MM.1S (cell line): ENCODE measurements at regions not wholly inside any gene's neighbourhood (a gene's known extent, or its start where the extent isn't known, plus 50 kb on each side); places are given as distances from the start of the nearest gene placed in this dataset.

Experiments
- DNase-seq: peaks from one replicate; pipeline ENCODE4 v3.0.0-alpha.2; 2015
- H2AFZ ChIP-seq: fragments of 300-600 bp; sonication (generic); 2 replicates; pipeline ENCODE4 v1.6.0; 2016; ENCODE audit warnings: antibody characterized with exemption, low read length
- H3F3A ChIP-seq: fragments of 300-600 bp; sonication (generic); 2 replicates; pipeline ENCODE4 v1.6.1; 2016; ENCODE audit warnings: mild to moderate bottlenecking, antibody characterized with exemption, low read length, moderate library complexity, mixed read lengths; ENCODE audit not compliant: insufficient read depth
- H3K27ac ChIP-seq: fragments of 300-600 bp; sonication (generic); 2 replicates; pipeline ENCODE4 v1.5.1; 2016; ENCODE audit warnings: mild to moderate bottlenecking, low read length
- H3K27me3 ChIP-seq: fragments of 300-600 bp; sonication (generic); replicated peaks from 2 replicates; pipeline ENCODE4 v1.6.0; 2016; ENCODE audit warnings: low read length; ENCODE audit not compliant: insufficient read depth
- H3K36me3 ChIP-seq: fragments of 300-600 bp; sonication (generic); replicated peaks from 2 replicates; pipeline ENCODE4 v1.6.1; 2016; ENCODE audit warnings: mild to moderate bottlenecking, low read length, mixed read lengths; ENCODE audit not compliant: insufficient read depth
- H3K4me1 ChIP-seq: fragments of 300-600 bp; sonication (generic); 2 replicates; pipeline ENCODE4 v1.6.1; 2016; ENCODE audit warnings: low read length, mixed read lengths
- H3K4me2 ChIP-seq: fragments of 300-600 bp; sonication (generic); 2 replicates; pipeline ENCODE4 v1.6.0; 2016; ENCODE audit warnings: low read depth, low read length
- H3K4me3 ChIP-seq: fragments of 300-600 bp; sonication (generic); 2 replicates; pipeline ENCODE4 v1.5.1; 2016; ENCODE audit warnings: low read length, mixed read lengths
- H3K79me2 ChIP-seq: fragments of 300-600 bp; sonication (generic); 2 replicates; pipeline ENCODE4 v1.6.1; 2016; ENCODE audit warnings: mixed run types, low read length, mixed read lengths
- H3K9ac ChIP-seq: fragments of 300-600 bp; sonication (generic); 2 replicates; pipeline ENCODE4 v1.6.1; 2016; ENCODE audit warnings: low read length, mixed read lengths
- H3K9me2 ChIP-seq: fragments of 300-600 bp; sonication (generic); replicated peaks from 2 replicates; pipeline ENCODE4 v1.6.1; 2016; ENCODE audit warnings: mild to moderate bottlenecking, low read length, mixed read lengths; ENCODE audit not compliant: insufficient read depth
- H3K9me3 ChIP-seq: fragments of 300-600 bp; sonication (generic); replicated peaks from 2 replicates; pipeline ENCODE4 v1.6.1; 2016; ENCODE audit warnings: mild to moderate bottlenecking, low read length, mixed read lengths; ENCODE audit not compliant: insufficient read depth
- H4K20me1 ChIP-seq: fragments of 300-600 bp; sonication (generic); 2 replicates; pipeline ENCODE4 v1.6.1; 2016; ENCODE audit warnings: mild to moderate bottlenecking, low read length, moderate library complexity, mixed read lengths; ENCODE audit not compliant: insufficient read depth
- CTCF ChIP-seq: fragments of 300-600 bp; sonication (generic); IDR thresholded peaks from 2 replicates; pipeline ENCODE4 v1.5.1; 2016; ENCODE audit warnings: antibody characterized with exemption, low read length, mixed read lengths
- EZH2 ChIP-seq: fragments of 300-600 bp; sonication (generic); optimal IDR thresholded peaks from 2 replicates; pipeline ENCODE3; 2017; ENCODE audit warnings: low read depth, mild to moderate bottlenecking, antibody characterized with exemption, low read length, mixed read lengths
- EZH2phosphoT487 ChIP-seq: fragments of 300-600 bp; sonication (generic); IDR thresholded peaks from 2 replicates; pipeline ENCODE4 v1.6.1; 2018; ENCODE audit warnings: antibody characterized with exemption, low read length

GRCh38 chr16:54455030-54455725 lies 168.6 kb upstream of the IRX3 start:
- no peaks in the 10 kb centered on the region for H3K4me1 ChIP-seq
- no peaks in the 10 kb centered on the region for H3K79me2 ChIP-seq
- no peaks in the 10 kb centered on the region for H3K9me3 ChIP-seq
- H3K27me3 ChIP-seq, result no peaks in the 10 kb centered on the region
- no peak overlapping the region for H3K27ac ChIP-seq
- no peak for DNase-seq
- H3K4me3 ChIP-seq, result no peak overlapping the region
- no peak overlapping the region for H3K4me2 ChIP-seq
- no peak for TF ChIP-seq EZH2phosphoT487
- H2AFZ ChIP-seq, result no peak overlapping the region
- no peaks in the 10 kb centered on the region for H3K36me3 ChIP-seq
- H4K20me1 ChIP-seq, result no peaks in the 10 kb centered on the region
- no peak overlapping the region for H3K9ac ChIP-seq
- H3F3A ChIP-seq, result no peaks in the 10 kb centered on the region
- H3K9me2 ChIP-seq, result no peaks in the 10 kb centered on the region

- no peak for DNase-seq
- Histone ChIP-seq H3K27ac (no peak overlapping the region), H3K4me3 (no peak overlapping the region), H3K79me2 (no peaks in the 10 kb centered on the region), H3K4me2 (no peak overlapping the region), H2AFZ (no peak overlapping the region), H3K9me3 (no peaks in the 10 kb centered on the region), H3K36me3 (no peaks in the 10 kb centered on the region), H3K27me3 (no peaks in the 10 kb centered on the region), H3K9me2 (no peaks in the 10 kb centered on the region), H3F3A (no peaks in the 10 kb centered on the region), H3K4me1 (no peaks in the 10 kb centered on the region), H4K20me1 (no peaks in the 10 kb centered on the region), H3K9ac (no peak overlapping the region)
- TF ChIP-seq EZH2phosphoT487 (no peak), CTCF (no peak), EZH2 (no peak)
Observed at GRCh38 chr16:54454616-54455015, 168.0 kb upstream of the IRX3 start.

- no peak overlapping the region for H3K4me3 ChIP-seq
- no peak overlapping the region for H2AFZ ChIP-seq
- H3K4me1 ChIP-seq, result no peaks in the 10 kb centered on the region
- H3K9me3 ChIP-seq, result no peaks in the 10 kb centered on the region
- no peaks in the 10 kb centered on the region for H3K79me2 ChIP-seq
- H3K9ac ChIP-seq, result no peak overlapping the region
- H4K20me1 ChIP-seq, result no peaks in the 10 kb centered on the region
- no peak overlapping the region for H3K4me2 ChIP-seq
- H3K27me3 ChIP-seq, result no peaks in the 10 kb centered on the region
- no peaks in the 10 kb centered on the region for H3F3A ChIP-seq
- TF ChIP-seq EZH2phosphoT487, result no peak
- TF ChIP-seq EZH2, result no peak
- no peak for TF ChIP-seq CTCF
- H3K27ac ChIP-seq, result no peak overlapping the region
- H3K9me2 ChIP-seq, result no peaks in the 10 kb centered on the region
- no peak for DNase-seq
- no peaks in the 10 kb centered on the region for H3K36me3 ChIP-seq
Observed at GRCh38 chr16:54453871-54454270, 167.3 kb upstream of the IRX3 start.

- no peaks in the 10 kb centered on the region for H3K79me2 ChIP-seq
- no peak overlapping the region for H3K4me2 ChIP-seq
- H3K9me3 ChIP-seq, result no peaks in the 10 kb centered on the region
- H3K27me3 ChIP-seq, result no peaks in the 10 kb centered on the region
- H3K36me3 ChIP-seq, result no peaks in the 10 kb centered on the region
- no peaks in the 10 kb centered on the region for H4K20me1 ChIP-seq
- no peak overlapping the region for H3K9ac ChIP-seq
- no peak overlapping the region for H2AFZ ChIP-seq
- H3K4me3 ChIP-seq, result no peak overlapping the region
- no peaks in the 10 kb centered on the region for H3K4me1 ChIP-seq
- DNase-seq, result no peak
- H3K27ac ChIP-seq, result no peak overlapping the region
- no peaks in the 10 kb centered on the region for H3F3A ChIP-seq
- TF ChIP-seq EZH2 (no peak), EZH2phosphoT487 (no peak), CTCF (no peak)
- no peaks in the 10 kb centered on the region for H3K9me2 ChIP-seq
Observed at GRCh38 chr16:54447576-54448440, 161.2 kb upstream of the IRX3 start.
